ENCODE measurements at regions not wholly inside any gene's neighbourhood (a gene's known extent, or its start where the extent isn't known, plus 50 kb on each side); places are given as distances from the start of the nearest gene placed in this dataset.

GRCh38 chr1:87278825-87279535, 49.7 kb upstream of the LMO4 start:
- no peak for TF ChIP-seq CTCF (conservative IDR thresholded peaks at IDR 0.05 in 1 of 2, IDR thresholded peaks at IDR 0.05 in 1 of 2; ENCODE audit: low read depth in 1 of 2, low read length in 2 of 2)
- TF ChIP-seq EZH2 (IDR thresholded peaks at IDR 0.05; ENCODE audit: low read length, missing control alignments) = no peak
